ENCODE measurements at regions not wholly inside any gene's neighbourhood (a gene's known extent, or its start where the extent isn't known, plus 50 kb on each side); places are given as distances from the start of the nearest gene placed in this dataset.
A peak's percentile ranks its signal among the peaks of the same experiment; 100 is the strongest.

GRCh38 chr5:77558266-77558665, 66.2 kb upstream of the WDR41 start:
- H2BK15ac ChIP-seq (replicated peaks; ENCODE audit: low read depth) = no peak overlapping the region
- no peak overlapping the region for H3K23ac ChIP-seq (ENCODE audit: low read length)
- no peaks in the 10 kb centered on the region for H3K27me3 ChIP-seq (ENCODE audit: insufficient read depth, low read length, poor library complexity)
- no peak overlapping the region for H2BK5ac ChIP-seq (ENCODE audit: low read length)
- no peak overlapping the region for H3K18ac ChIP-seq (ENCODE audit: low read length)
- no peak overlapping the region for H2BK120ac ChIP-seq (ENCODE audit: low read depth, low read length)
- no peak overlapping the region for H2AK5ac ChIP-seq (ENCODE audit: low read length)
- H4K5ac ChIP-seq (ENCODE audit: low read length) = no peak overlapping the region
- WGBS (ENCODE audit: extremely low coverage, insufficient coverage, low lambda C conversion rate) = no CpG with 5 or more reads among the region's 5 CpGs
- no peak overlapping the region for H4K8ac ChIP-seq (ENCODE audit: low read depth, low read length)
- peak; percentile 33 for DNase-seq
- no peak overlapping the region for H3K4me3 ChIP-seq (ENCODE audit: low read length)
- H3K56ac ChIP-seq (ENCODE audit: low read length) = no peak overlapping the region
- no peaks in the 10 kb centered on the region for H3K79me1 ChIP-seq (ENCODE audit: low read length)
- H3K36me3 ChIP-seq (ENCODE audit: control insufficient read depth, insufficient read depth, low read length) = no peaks in the 10 kb centered on the region
- H3K79me2 ChIP-seq (ENCODE audit: control insufficient read depth, insufficient read depth, low read length) = no peaks in the 10 kb centered on the region
- no peak overlapping the region for H3K9ac ChIP-seq (ENCODE audit: low read length)
- H3K4ac ChIP-seq (ENCODE audit: low read depth, low read length) = no peak overlapping the region
- no peak overlapping the region for H3K4me2 ChIP-seq (ENCODE audit: low read length)
- H3K4me1 ChIP-seq (ENCODE audit: control insufficient read depth, low read depth, low read length) = no peaks in the 10 kb centered on the region
- H3K27ac ChIP-seq (ENCODE audit: low read depth, low read length) = no peak overlapping the region

GRCh38 chr5:77550406-77550805, 58.3 kb upstream of the WDR41 start:
- Histone ChIP-seq H3K4me3 (ENCODE audit: low read length) (no peak overlapping the region), H3K27me3 (ENCODE audit: insufficient read depth, low read length, poor library complexity) (no peaks in the 10 kb centered on the region), H3K9ac (ENCODE audit: low read length) (no peak overlapping the region), H3K4ac (ENCODE audit: low read depth, low read length) (no peak overlapping the region), H3K79me2 (ENCODE audit: control insufficient read depth, insufficient read depth, low read length) (no peaks in the 10 kb centered on the region), H3K4me1 (ENCODE audit: control insufficient read depth, low read depth, low read length) (no peaks in the 10 kb centered on the region), H2BK5ac (ENCODE audit: low read length) (no peak overlapping the region), H3K18ac (ENCODE audit: low read length) (no peak overlapping the region), H4K5ac (ENCODE audit: low read length) (no peak overlapping the region), H2BK120ac (ENCODE audit: low read depth, low read length) (no peak overlapping the region), H3K56ac (ENCODE audit: low read length) (no peak overlapping the region), H3K27ac (ENCODE audit: low read depth, low read length) (no peak overlapping the region), H3K79me1 (ENCODE audit: low read length) (no peaks in the 10 kb centered on the region), H4K8ac (ENCODE audit: low read depth, low read length) (no peak overlapping the region), H2AK5ac (ENCODE audit: low read length) (no peak overlapping the region), H2BK15ac (replicated peaks; ENCODE audit: low read depth) (no peak overlapping the region), H3K23ac (ENCODE audit: low read length) (no peak overlapping the region), H3K36me3 (ENCODE audit: control insufficient read depth, insufficient read depth, low read length) (no peaks in the 10 kb centered on the region), H3K4me2 (ENCODE audit: low read length) (no peak overlapping the region)
- no peak for DNase-seq
- WGBS (ENCODE audit: extremely low coverage, insufficient coverage, low lambda C conversion rate) = no CpG with 5 or more reads among the region's 1 CpG

DNA sequence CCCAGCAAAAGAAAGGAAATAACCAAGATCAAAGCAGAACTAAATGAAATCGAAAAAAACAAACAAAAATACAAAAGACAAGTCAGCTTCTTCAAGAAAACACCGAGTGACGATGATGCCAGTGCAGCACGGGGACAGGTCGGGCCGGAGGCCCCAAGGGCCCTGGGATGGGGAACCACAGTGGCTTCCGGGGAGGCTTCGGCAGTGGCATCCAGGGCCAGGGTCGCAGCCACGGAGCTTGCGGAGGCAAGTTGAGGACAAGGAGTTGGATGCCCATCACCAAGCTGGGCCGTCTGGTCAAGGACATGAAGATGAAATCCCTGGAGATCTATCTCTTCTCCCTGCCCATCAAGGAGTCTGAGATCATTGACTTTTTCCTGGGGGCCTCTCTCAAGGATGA, 53.2 kb upstream of the WDR41 start:
- WGBS (ENCODE audit: extremely low coverage, insufficient coverage, low lambda C conversion rate) = no CpG with 5 or more reads among the region's 12 CpGs
- H2BK5ac ChIP-seq (ENCODE audit: low read length) = no peak overlapping the region
- no peak overlapping the region for H3K4me3 ChIP-seq (ENCODE audit: low read length)
- no peak overlapping the region for H3K27ac ChIP-seq (ENCODE audit: low read depth, low read length)
- H3K79me1 ChIP-seq (ENCODE audit: low read length) = no peaks in the 10 kb centered on the region
- H3K4ac ChIP-seq (ENCODE audit: low read depth, low read length) = no peak overlapping the region
- no peak overlapping the region for H3K18ac ChIP-seq (ENCODE audit: low read length)
- no peak overlapping the region for H3K56ac ChIP-seq (ENCODE audit: low read length)
- H2BK120ac ChIP-seq (ENCODE audit: low read depth, low read length) = no peak overlapping the region
- no peaks in the 10 kb centered on the region for H3K4me1 ChIP-seq (ENCODE audit: control insufficient read depth, low read depth, low read length)
- no peak overlapping the region for H4K8ac ChIP-seq (ENCODE audit: low read depth, low read length)
- no peak overlapping the region for H3K23ac ChIP-seq (ENCODE audit: low read length)
- no peaks in the 10 kb centered on the region for H3K36me3 ChIP-seq (ENCODE audit: control insufficient read depth, insufficient read depth, low read length)
- H3K4me2 ChIP-seq (ENCODE audit: low read length) = no peak overlapping the region
- no peaks in the 10 kb centered on the region for H3K27me3 ChIP-seq (ENCODE audit: insufficient read depth, low read length, poor library complexity)
- no peak for DNase-seq
- no peak overlapping the region for H4K5ac ChIP-seq (ENCODE audit: low read length)
- H2AK5ac ChIP-seq (ENCODE audit: low read length) = no peak overlapping the region
- H3K9ac ChIP-seq (ENCODE audit: low read length) = no peak overlapping the region
- no peak overlapping the region for H2BK15ac ChIP-seq (replicated peaks; ENCODE audit: low read depth)
- no peaks in the 10 kb centered on the region for H3K79me2 ChIP-seq (ENCODE audit: control insufficient read depth, insufficient read depth, low read length)

Data from mesendoderm (in vitro differentiated cells).